ENCODE measurements at regions not wholly inside any gene's neighbourhood (a gene's known extent, or its start where the extent isn't known, plus 50 kb on each side); places are given as distances from the start of the nearest gene placed in this dataset.

DNA sequence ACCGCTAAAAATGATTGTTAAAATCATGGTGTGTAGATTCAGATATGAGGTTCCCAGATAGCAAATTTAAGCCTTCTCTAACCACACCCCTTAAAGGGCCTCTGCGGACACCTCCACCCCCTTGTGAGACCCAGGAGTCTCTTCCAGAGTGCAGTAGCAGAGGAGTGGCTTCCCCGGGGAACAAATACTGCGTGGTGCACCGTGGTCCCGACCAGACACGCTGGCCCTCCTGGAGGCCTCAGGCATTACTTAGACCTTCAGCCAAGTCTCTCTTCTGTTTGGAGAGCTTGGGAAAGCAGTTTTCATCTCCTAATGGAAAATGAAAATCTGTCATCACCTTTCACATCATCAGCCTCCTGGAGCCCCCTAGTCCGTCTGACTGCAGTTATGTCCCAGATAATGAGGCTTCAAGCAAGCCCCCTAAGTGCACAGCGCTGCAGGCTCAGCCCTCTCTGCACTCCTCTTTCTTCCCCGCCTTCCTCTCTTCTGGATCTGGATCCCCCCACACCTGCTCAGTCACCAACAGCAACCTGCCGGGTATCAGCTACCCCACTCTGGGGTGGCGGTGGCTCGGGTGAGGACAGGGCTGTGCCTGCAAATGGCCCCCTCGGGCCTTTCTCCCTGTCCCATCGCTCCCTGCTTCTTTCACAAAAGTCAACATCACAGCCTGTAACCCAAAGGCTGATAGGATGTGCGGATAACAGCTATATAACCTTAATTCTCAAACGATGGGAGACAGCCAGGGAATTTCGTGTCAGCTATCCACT lies 58.8 kb upstream of the TAGAP start:
- H3K4me3 ChIP-seq (ENCODE audit: low read depth, low read length), result no peak overlapping the region
- no peak for DNase-seq (ENCODE audit: low read depth, low spot score)
- ChIA-PET POLR2A (no interaction called here), CTCF (interaction anchor here (0.5 to 6.7 kb wide), 38 partner anchors 9 to 1256 kb away, joined by 3 to 129 read pairs (median 5); partner anchors contain the start of genes RSPH3 and TAGAP)
- TF ChIP-seq, protein P1, sequence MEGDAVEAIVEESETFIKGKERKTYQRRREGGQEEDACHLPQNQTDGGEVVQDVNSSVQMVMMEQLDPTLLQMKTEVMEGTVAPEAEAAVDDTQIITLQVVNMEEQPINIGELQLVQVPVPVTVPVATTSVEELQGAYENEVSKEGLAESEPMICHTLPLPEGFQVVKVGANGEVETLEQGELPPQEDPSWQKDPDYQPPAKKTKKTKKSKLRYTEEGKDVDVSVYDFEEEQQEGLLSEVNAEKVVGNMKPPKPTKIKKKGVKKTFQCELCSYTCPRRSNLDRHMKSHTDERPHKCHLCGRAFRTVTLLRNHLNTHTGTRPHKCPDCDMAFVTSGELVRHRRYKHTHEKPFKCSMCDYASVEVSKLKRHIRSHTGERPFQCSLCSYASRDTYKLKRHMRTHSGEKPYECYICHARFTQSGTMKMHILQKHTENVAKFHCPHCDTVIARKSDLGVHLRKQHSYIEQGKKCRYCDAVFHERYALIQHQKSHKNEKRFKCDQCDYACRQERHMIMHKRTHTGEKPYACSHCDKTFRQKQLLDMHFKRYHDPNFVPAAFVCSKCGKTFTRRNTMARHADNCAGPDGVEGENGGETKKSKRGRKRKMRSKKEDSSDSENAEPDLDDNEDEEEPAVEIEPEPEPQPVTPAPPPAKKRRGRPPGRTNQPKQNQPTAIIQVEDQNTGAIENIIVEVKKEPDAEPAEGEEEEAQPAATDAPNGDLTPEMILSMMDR (IDR thresholded peaks at IDR 0.05; ENCODE audit: insufficient read depth, low read length, missing control alignments), result no peak

- no peak overlapping the region for H3K4me3 ChIP-seq (ENCODE audit: low read depth, low read length)
- POLR2A ChIA-PET, result no interaction called here
- TF ChIP-seq, protein P1 (IDR thresholded peaks at IDR 0.05; ENCODE audit: insufficient read depth, low read length, missing control alignments), result no peak
- CTCF ChIA-PET, result interaction anchor here (1.2 to 6.7 kb wide), 7 partner anchors 13 to 383 kb away, joined by 3 to 129 read pairs (median 7); partner anchors contain the start of gene TAGAP
- no peak for DNase-seq (ENCODE audit: low read depth, low spot score)
These were observed 57.8 kb upstream of the TAGAP start for GRCh38 chr6:159102373-159103160.

DNA sequence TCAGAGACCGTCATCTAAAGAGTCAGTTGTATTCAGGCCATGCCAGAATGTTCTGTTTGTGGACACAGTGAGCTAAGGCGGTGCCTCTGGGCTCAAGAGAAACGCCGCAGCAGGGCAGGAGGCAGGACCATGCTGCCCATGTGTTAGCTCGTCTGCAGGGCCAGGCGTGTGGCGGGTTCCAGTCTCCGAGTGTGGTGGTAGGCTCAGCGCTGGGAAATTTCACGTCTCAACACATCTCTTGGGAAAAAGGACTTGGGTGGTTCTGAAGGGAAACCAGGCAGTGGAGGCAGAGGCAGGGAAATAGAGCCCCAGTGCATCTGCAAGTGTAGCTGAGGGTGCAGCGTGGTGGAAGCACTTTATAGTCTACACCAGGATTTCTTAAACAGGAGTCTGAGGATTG lies 56.9 kb upstream of the TAGAP start:
- DNase-seq (ENCODE audit: low read depth, low spot score), result no peak
- TF ChIP-seq, protein P1 (IDR thresholded peaks at IDR 0.05; ENCODE audit: insufficient read depth, low read length, missing control alignments), result no peak
- POLR2A ChIA-PET, result no interaction called here
- H3K4me3 ChIP-seq (ENCODE audit: low read depth, low read length), result no peak overlapping the region
- CTCF ChIA-PET, result interaction anchor here (0.6 to 5.4 kb wide), 4 partner anchors 14 to 121 kb away, joined by 3 to 67 read pairs (median 4); partner anchors contain the start of gene TAGAP

DNA sequence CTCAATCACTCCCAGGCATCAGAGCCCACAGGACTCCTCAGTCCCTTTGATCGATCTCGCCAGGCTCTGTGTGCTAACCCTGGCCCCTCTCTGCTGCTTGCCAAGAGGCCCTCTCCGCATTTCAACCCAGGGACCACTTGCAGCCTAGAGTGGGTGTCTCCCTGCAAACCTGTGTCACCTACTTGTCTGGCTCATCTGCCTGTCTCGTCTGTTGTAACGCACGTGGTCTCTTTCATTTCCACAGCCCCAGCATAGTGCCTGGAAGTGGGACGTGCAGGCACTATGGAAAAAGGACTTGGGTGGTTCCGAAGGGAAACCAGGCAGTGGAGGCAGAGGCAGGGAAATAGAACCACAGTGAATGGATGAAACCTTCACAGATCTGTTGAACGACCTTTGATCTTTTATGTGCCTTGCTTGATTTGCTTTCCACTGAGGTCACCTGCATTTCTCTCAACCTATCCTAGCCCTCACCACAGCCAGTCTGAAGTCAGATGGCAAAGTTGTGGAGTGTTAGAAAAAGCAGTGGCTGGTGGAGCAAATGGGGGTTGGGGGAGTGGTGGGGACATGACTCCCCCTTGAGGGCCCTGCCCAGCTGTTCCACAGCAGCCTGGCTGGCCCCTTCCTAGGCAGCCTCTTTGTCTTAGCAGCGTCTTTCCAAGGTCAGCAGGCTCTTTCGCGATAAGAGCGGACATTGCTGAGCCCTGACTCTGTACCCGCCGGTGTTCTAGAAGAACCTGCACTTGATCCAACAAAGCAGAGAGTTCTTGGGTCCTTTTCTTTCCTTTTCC lies 55.8 kb upstream of the TAGAP start:
- no peak for DNase-seq (ENCODE audit: low read depth, low spot score)
- POLR2A ChIA-PET, result no interaction called here
- TF ChIP-seq, protein P1 (IDR thresholded peaks at IDR 0.05; ENCODE audit: insufficient read depth, low read length, missing control alignments), result no peak
- H3K4me3 ChIP-seq (ENCODE audit: low read depth, low read length), result no peak overlapping the region
- CTCF ChIA-PET, result interaction anchor here (5.4 kb wide), 1 partner anchor 58 kb away, joined by 67 read pairs; the partner anchor contains the start of gene TAGAP

DNA sequence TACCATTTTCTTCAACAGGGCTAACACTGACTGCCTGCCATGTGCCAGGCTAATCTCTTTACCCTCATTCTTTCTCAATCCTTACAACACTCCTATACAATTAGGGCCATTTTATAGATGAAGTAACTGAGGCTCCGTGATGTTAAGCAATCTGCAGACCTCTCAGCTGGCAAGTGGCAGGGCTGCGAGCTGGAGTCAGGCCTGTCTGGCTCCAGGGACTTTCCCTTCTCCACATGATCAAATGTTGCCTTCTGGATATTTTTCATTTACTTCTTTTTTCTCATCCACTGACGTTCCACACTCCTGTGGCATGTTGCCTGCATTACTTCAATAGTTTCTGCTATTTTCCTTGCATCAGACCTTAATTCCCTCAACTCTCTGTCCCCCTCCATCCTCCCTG lies 55.2 kb upstream of the TAGAP start:
- ChIA-PET POLR2A (no interaction called here), CTCF (interaction anchor here (1.1 kb wide), 1 partner anchor 91 kb away, joined by 3 read pairs; no protein-coding TSS in a partner anchor)
- no peak overlapping the region for H3K4me3 ChIP-seq (ENCODE audit: low read depth, low read length)
- TF ChIP-seq, protein P1 (IDR thresholded peaks at IDR 0.05; ENCODE audit: insufficient read depth, low read length, missing control alignments), result no peak
- DNase-seq (ENCODE audit: low read depth, low spot score), result no peak
